ENCODE measurements at regions not wholly inside any gene's neighbourhood (a gene's known extent, or its start where the extent isn't known, plus 50 kb on each side); places are given as distances from the start of the nearest gene placed in this dataset.
"Not testable (repeated sequence)": the region's sequence is repeated elsewhere in the genome, so short reads cannot be mapped to it uniquely, and the experiment has no call there.

DNA sequence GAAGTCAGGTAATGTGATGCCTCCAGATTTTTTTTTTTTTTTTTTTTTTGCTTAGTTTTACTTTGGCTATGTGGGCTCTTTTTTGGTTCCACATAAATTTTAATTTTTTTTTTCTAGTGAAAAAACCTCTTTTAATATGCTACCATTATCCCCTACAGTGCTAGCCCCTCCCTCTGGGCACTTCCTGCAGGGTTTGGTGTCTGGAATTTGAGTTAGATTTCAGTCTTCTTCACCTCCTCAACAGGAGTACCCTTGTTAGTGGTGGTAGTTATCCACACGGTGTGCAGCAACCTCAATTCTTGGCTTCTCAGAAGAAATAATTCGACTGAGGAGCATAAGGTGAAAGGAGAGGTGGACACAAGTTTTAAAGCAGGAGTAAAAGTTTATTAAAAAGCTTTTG lies 128.8 kb upstream of the SYNCRIP start:
- no peaks in the 10 kb centered on the region for H3K27me3 ChIP-seq (ENCODE audit: control insufficient read depth in 1 of 2, insufficient read depth in 2 of 2, low read length in 2 of 2)
- no peak overlapping the region for H3K4me3 ChIP-seq (ENCODE audit: low read length in 2 of 2)
- H3K9me3 ChIP-seq (ENCODE audit: control insufficient read depth in 2 of 2, low read length in 2 of 2): no peaks in the 10 kb centered on the region
- no peak overlapping the region for H3K9ac ChIP-seq (ENCODE audit: low read length in 2 of 2)
- H3K36me3 ChIP-seq (ENCODE audit: control insufficient read depth in 2 of 2, insufficient read depth in 2 of 2, low read length in 2 of 2): no peaks in the 10 kb centered on the region
- H3K4me1 ChIP-seq (ENCODE audit: control insufficient read depth, insufficient read depth, low read length): no peaks in the 10 kb centered on the region
- H3K27ac ChIP-seq (ENCODE audit: low read length): no peak overlapping the region

DNA sequence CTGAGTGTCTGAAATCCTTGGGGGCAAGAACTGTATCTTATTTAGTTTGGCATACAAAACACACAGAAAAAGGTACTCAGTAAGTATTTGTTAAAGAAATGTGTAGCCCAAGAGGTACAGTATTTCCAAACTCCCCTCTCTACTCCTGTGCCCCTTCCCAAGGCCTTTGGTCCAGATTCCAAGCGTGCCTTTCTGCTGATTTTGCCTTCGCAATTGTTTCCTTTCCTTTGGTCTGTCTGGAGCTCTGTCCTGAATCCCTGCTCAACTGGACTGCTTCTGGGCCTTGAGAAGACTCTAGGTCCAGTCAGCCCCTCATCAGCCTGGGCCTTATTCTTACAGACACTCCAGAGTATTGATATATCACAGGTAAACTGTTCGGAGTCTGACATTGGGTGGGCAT lies 122.2 kb upstream of the SYNCRIP start:
- Histone ChIP-seq H3K36me3 (ENCODE audit: control insufficient read depth in 2 of 2, insufficient read depth in 2 of 2, low read length in 2 of 2) (no peaks in the 10 kb centered on the region), H3K9me3 (ENCODE audit: control insufficient read depth in 2 of 2, low read length in 2 of 2) (no peaks in the 10 kb centered on the region), H3K27me3 (ENCODE audit: control insufficient read depth in 1 of 2, insufficient read depth in 2 of 2, low read length in 2 of 2) (no peaks in the 10 kb centered on the region), H3K4me3 (ENCODE audit: low read length in 2 of 2) (no peak overlapping the region), H3K27ac (ENCODE audit: low read length) (no peak overlapping the region), H3K9ac (ENCODE audit: low read length in 2 of 2) (no peak overlapping the region), H3K4me1 (ENCODE audit: control insufficient read depth, insufficient read depth, low read length) (no peaks in the 10 kb centered on the region)

DNA sequence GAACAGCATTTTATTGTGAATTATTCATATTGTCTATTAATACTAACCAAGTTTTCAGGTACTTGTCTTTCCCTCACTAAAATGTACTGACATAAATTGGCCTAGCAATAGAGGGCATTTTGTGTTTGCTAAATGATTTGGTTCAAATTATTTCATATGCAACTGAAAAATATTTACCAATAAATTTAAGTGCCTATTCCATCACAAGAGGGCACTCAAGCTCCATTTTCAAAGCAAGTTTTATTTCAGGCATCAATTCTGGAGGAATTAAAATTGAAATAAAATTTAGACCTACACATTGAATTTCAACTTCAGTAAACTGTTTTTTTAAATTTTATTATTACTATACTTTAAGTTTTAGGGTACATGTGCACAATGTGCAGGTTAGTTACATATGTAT lies 114.3 kb upstream of the SYNCRIP start:
- Histone ChIP-seq H3K4me3 (ENCODE audit: low read length in 2 of 2) (no peak overlapping the region), H3K9ac (ENCODE audit: low read length in 2 of 2) (no peak overlapping the region), H3K27ac (ENCODE audit: low read length) (no peak overlapping the region), H3K4me1 (ENCODE audit: control insufficient read depth, insufficient read depth, low read length) (no peaks in the 10 kb centered on the region), H3K36me3 (ENCODE audit: control insufficient read depth in 2 of 2, insufficient read depth in 2 of 2, low read length in 2 of 2) (no peaks in the 10 kb centered on the region), H3K9me3 (ENCODE audit: control insufficient read depth in 2 of 2, low read length in 2 of 2) (no peaks in the 10 kb centered on the region), H3K27me3 (ENCODE audit: control insufficient read depth in 1 of 2, insufficient read depth in 2 of 2, low read length in 2 of 2) (no peaks in the 10 kb centered on the region)

DNA sequence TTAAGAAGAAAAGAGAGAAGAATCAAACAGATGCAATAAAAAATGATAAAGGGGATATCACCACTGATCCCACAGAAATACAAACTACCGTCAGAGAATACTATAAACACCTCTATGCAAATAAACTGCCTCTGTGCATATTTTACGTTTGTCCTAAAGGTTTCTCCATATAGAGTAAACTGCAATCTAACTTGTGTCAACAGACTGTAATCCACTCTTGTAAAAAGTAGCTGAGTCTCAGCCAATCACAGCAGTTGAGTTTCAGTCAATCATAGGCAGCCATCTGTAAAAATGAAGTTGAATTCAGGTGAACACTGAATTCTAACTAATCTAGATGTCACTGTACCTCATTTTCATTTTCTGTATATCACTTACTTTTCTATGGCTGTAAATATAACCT lies 112.2 kb upstream of the SYNCRIP start:
- H3K36me3 ChIP-seq (ENCODE audit: control insufficient read depth in 2 of 2, insufficient read depth in 2 of 2, low read length in 2 of 2): no peaks in the 10 kb centered on the region
- no peak overlapping the region for H3K9ac ChIP-seq (ENCODE audit: low read length in 2 of 2)
- no peak overlapping the region for H3K27ac ChIP-seq (ENCODE audit: low read length)
- H3K27me3 ChIP-seq (ENCODE audit: control insufficient read depth in 1 of 2, insufficient read depth in 2 of 2, low read length in 2 of 2): no peaks in the 10 kb centered on the region
- no peaks in the 10 kb centered on the region for H3K9me3 ChIP-seq (ENCODE audit: control insufficient read depth in 2 of 2, low read length in 2 of 2)
- H3K4me1 ChIP-seq (ENCODE audit: control insufficient read depth, insufficient read depth, low read length): no peaks in the 10 kb centered on the region
- H3K4me3 ChIP-seq (ENCODE audit: low read length in 2 of 2): no peak overlapping the region

DNA sequence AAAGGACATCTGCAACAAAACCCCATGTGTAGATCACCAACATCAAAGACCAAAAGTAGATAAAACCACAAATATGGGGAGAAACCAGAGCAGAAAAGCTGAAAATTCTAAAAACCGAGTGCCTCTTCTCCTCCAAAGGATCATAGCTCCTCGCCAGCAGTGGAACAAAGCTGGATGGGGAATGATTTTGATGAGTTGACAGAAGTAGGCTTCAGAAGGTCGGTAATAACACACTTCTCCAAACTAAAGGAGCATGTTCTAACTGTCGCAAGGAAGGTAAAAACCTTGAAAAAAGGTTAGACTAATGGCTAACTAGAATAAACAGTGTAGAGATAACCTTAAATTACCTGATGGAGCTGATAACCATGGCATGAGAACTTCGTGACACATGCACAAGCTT lies 109.9 kb upstream of the SYNCRIP start:
- Histone ChIP-seq H3K27ac (ENCODE audit: low read length) (no peak overlapping the region), H3K9me3 (ENCODE audit: control insufficient read depth in 2 of 2, low read length in 2 of 2) (peaks cover 0 to 2% of the 10 kb centered on the region in 2 donors), H3K4me1 (ENCODE audit: control insufficient read depth, insufficient read depth, low read length) (no peaks in the 10 kb centered on the region), H3K36me3 (ENCODE audit: control insufficient read depth in 2 of 2, insufficient read depth in 2 of 2, low read length in 2 of 2) (no peaks in the 10 kb centered on the region), H3K4me3 (ENCODE audit: low read length in 2 of 2) (no peak overlapping the region), H3K27me3 (ENCODE audit: control insufficient read depth in 1 of 2, insufficient read depth in 2 of 2, low read length in 2 of 2) (no peaks in the 10 kb centered on the region), H3K9ac (ENCODE audit: low read length in 2 of 2) (no peak overlapping the region)

DNA sequence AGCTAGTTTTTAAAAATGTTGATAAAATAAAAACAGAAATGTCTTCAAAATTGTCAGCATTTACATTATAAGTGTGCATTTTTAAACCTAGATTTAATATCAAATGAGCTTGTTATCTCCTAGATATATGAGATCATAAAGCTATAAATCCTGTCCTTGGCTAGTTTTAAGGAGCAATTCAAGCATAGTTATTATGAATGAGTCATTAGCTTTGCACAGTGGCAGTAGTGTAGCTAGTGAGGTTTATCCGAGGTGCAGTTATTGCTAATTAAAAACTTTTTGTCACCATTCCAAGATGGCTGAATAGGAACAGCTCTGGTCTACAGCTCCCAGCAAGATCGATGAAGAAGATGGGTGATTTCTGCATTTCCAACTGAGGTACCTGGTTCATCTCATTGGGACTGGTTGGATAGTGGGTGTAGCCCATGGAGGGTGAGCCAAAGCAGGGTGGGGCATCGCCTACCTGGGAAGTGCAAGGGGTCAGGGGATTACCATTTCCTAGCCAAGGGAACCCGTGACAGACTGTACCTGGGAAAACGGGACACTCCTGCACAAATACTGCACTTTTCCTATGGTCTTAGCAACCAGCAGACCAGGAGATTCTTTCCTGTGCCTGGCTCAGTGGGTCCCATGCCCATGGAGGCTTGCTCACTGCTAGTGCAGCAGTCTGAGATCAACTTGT lies 108.8 kb upstream of the SYNCRIP start:
- no peak overlapping the region for H3K9ac ChIP-seq (ENCODE audit: low read length in 2 of 2)
- no peaks in the 10 kb centered on the region for H3K36me3 ChIP-seq (ENCODE audit: control insufficient read depth in 2 of 2, insufficient read depth in 2 of 2, low read length in 2 of 2)
- no peak overlapping the region for H3K27ac ChIP-seq (ENCODE audit: low read length)
- no peak overlapping the region for H3K4me3 ChIP-seq (ENCODE audit: low read length in 2 of 2)
- H3K27me3 ChIP-seq (ENCODE audit: control insufficient read depth in 1 of 2, insufficient read depth in 2 of 2, low read length in 2 of 2): no peaks in the 10 kb centered on the region
- H3K9me3 ChIP-seq (ENCODE audit: control insufficient read depth in 2 of 2, low read length in 2 of 2): peaks cover 0 to 2% of the 10 kb centered on the region in 2 donors
- no peaks in the 10 kb centered on the region for H3K4me1 ChIP-seq (ENCODE audit: control insufficient read depth, insufficient read depth, low read length)

DNA sequence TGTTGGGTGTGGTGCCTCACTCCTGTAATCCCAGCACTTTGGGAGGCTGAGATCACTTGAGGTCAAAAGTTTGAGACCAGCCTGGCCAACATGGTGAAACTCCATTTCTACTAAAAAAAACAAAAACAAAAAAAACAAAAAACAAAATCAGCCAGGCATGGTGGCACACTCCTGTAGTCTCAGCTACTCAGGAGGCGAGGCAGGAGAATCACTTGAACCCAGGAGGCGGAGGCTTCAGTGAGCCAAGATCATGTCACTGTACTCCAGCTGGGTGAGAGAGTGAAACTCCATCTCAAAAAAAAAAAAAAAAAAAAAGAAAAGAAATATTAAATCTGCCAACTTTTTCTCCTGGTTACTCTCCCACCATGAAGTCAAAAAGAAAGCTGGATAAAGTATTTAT lies 107.5 kb upstream of the SYNCRIP start:
- not testable (repeated sequence) for H3K4me1 ChIP-seq (ENCODE audit: control insufficient read depth, insufficient read depth, low read length); H3K27ac ChIP-seq (ENCODE audit: low read length); H3K27me3 ChIP-seq (ENCODE audit: control insufficient read depth in 1 of 2, insufficient read depth in 2 of 2, low read length in 2 of 2)

DNA sequence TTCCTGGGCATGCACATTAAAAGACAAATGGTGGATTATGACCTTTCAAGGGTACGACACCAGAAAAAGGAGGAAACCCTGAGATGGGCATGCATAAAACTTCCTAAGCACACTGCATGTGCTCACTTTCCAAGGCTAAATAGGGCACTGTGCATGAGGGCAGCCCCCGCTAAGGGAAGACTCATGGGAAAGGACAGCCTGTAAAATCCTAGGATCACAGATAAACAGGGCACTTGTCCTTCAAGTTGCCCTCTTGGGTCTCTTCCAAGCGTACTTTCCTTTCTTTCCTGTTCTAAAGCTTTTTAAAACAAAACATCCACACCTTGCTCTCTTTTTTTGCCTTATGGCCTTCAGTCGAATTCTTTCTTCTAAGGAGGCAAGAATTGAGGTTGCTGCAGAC lies 106.5 kb upstream of the SYNCRIP start:
- Histone ChIP-seq H3K9me3 (ENCODE audit: control insufficient read depth in 2 of 2, low read length in 2 of 2) (peaks cover 0 to 2% of the 10 kb centered on the region in 2 donors), H3K4me3 (ENCODE audit: low read length in 2 of 2) (no peak overlapping the region), H3K27me3 (ENCODE audit: control insufficient read depth in 1 of 2, insufficient read depth in 2 of 2, low read length in 2 of 2) (no peaks in the 10 kb centered on the region), H3K9ac (ENCODE audit: low read length in 2 of 2) (no peak overlapping the region), H3K36me3 (ENCODE audit: control insufficient read depth in 2 of 2, insufficient read depth in 2 of 2, low read length in 2 of 2) (no peaks in the 10 kb centered on the region), H3K4me1 (ENCODE audit: control insufficient read depth, insufficient read depth, low read length) (no peaks in the 10 kb centered on the region), H3K27ac (ENCODE audit: low read length) (no peak overlapping the region)

More for the DNA sequence above, 107.5 kb upstream of the SYNCRIP start:
- H3K9me3 ChIP-seq (ENCODE audit: control insufficient read depth in 2 of 2, low read length in 2 of 2); H3K9ac ChIP-seq (ENCODE audit: low read length in 2 of 2); H3K36me3 ChIP-seq (ENCODE audit: control insufficient read depth in 2 of 2, insufficient read depth in 2 of 2, low read length in 2 of 2); H3K4me3 ChIP-seq (ENCODE audit: low read length in 2 of 2): not testable (repeated sequence)

DNA sequence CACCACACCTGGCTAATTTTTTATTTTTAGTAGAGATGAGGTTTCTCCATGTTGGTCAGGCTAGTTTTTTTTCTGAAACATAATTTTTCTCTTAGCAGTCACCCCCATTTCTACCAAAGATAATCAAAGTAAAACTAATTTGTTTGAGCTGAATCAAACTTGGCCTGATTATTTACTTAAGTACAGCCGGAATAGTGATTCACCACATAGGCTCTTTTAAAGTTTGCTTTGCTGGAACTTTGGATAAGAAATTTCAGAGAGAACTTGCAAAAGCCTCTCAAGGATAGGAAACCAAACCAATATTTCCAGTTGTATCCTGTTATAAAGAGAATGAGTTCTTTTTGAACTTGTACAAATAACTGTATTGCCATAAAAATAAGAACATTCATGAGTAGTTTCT lies 105.0 kb upstream of the SYNCRIP start:
- peaks cover 0 to 2% of the 10 kb centered on the region in 2 donors for H3K9me3 ChIP-seq (ENCODE audit: control insufficient read depth in 2 of 2, low read length in 2 of 2)
- no peak overlapping the region for H3K4me3 ChIP-seq (ENCODE audit: low read length in 2 of 2)
- no peak overlapping the region for H3K27ac ChIP-seq (ENCODE audit: low read length)
- H3K27me3 ChIP-seq (ENCODE audit: control insufficient read depth in 1 of 2, insufficient read depth in 2 of 2, low read length in 2 of 2): no peaks in the 10 kb centered on the region
- no peaks in the 10 kb centered on the region for H3K36me3 ChIP-seq (ENCODE audit: control insufficient read depth in 2 of 2, insufficient read depth in 2 of 2, low read length in 2 of 2)
- no peaks in the 10 kb centered on the region for H3K4me1 ChIP-seq (ENCODE audit: control insufficient read depth, insufficient read depth, low read length)
- H3K9ac ChIP-seq (ENCODE audit: low read length in 2 of 2): no peak overlapping the region

DNA sequence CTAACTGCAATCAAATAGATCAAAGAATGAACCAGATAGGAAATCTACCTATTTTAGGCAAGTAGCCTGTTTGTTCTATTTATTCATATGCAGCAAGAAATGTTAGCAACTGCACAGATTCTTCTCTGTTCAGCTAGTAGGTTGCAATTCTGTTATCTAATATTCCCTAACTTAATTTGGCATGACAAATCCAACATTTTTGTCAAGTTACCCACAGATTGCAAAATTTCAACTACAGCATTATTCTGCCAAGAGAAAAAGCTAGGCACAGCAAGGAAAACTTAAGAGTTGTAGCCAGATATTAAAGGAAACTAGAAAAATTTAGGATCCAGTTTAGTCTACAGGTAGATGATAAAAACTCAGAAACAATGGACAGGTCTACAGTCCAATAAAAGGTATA lies 104.4 kb upstream of the SYNCRIP start:
- H3K27ac ChIP-seq (ENCODE audit: low read length): no peak overlapping the region

DNA sequence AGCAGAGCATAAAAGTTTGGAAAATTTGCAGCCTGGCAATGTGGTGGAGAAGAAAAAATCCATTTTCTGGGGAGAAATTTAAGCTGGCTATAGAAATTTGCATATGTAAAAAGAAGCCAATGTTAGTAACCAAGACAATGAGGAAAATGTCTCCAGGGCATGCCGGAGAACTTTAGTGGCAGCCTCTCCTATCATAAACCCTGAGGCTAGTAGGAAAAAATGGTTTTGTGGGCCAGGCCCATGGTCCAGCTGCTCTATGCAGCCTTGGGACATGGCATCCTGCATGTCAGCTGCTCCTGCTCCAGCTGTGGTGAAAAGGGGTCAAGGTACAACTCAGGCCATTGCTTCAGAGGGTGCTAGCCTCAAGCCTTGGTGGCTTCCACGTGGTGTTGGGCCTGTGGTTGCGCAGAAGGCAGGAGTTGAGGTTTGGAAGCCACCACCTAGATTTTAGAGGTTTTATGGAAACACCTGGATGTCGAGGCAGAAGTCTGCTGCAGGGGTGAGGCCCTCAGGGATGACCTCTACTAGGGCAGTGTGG lies 101.8 kb upstream of the SYNCRIP start:
- H3K36me3 ChIP-seq (ENCODE audit: control insufficient read depth in 2 of 2, insufficient read depth in 2 of 2, low read length in 2 of 2): no peaks in the 10 kb centered on the region
- no peaks in the 10 kb centered on the region for H3K4me1 ChIP-seq (ENCODE audit: control insufficient read depth, insufficient read depth, low read length)
- no peaks in the 10 kb centered on the region for H3K27me3 ChIP-seq (ENCODE audit: control insufficient read depth in 1 of 2, insufficient read depth in 2 of 2, low read length in 2 of 2)
- H3K9me3 ChIP-seq (ENCODE audit: control insufficient read depth in 2 of 2, low read length in 2 of 2): peaks cover 0 to 2% of the 10 kb centered on the region in 2 donors
- H3K27ac ChIP-seq (ENCODE audit: low read length): no peak overlapping the region
- no peak overlapping the region for H3K9ac ChIP-seq (ENCODE audit: low read length in 2 of 2)
- no peak overlapping the region for H3K4me3 ChIP-seq (ENCODE audit: low read length in 2 of 2)

More for the DNA sequence above, 104.4 kb upstream of the SYNCRIP start:
- H3K36me3 ChIP-seq (ENCODE audit: control insufficient read depth in 2 of 2, insufficient read depth in 2 of 2, low read length in 2 of 2): no peaks in the 10 kb centered on the region
- no peak overlapping the region for H3K9ac ChIP-seq (ENCODE audit: low read length in 2 of 2)
- H3K27me3 ChIP-seq (ENCODE audit: control insufficient read depth in 1 of 2, insufficient read depth in 2 of 2, low read length in 2 of 2): no peaks in the 10 kb centered on the region
- peaks cover 0 to 2% of the 10 kb centered on the region in 2 donors for H3K9me3 ChIP-seq (ENCODE audit: control insufficient read depth in 2 of 2, low read length in 2 of 2)
- H3K4me1 ChIP-seq (ENCODE audit: control insufficient read depth, insufficient read depth, low read length): no peaks in the 10 kb centered on the region
- no peak overlapping the region for H3K4me3 ChIP-seq (ENCODE audit: low read length in 2 of 2)
